ENCODE measurements at regions not wholly inside any gene's neighbourhood (a gene's known extent, or its start where the extent isn't known, plus 50 kb on each side); places are given as distances from the start of the nearest gene placed in this dataset.

DNA sequence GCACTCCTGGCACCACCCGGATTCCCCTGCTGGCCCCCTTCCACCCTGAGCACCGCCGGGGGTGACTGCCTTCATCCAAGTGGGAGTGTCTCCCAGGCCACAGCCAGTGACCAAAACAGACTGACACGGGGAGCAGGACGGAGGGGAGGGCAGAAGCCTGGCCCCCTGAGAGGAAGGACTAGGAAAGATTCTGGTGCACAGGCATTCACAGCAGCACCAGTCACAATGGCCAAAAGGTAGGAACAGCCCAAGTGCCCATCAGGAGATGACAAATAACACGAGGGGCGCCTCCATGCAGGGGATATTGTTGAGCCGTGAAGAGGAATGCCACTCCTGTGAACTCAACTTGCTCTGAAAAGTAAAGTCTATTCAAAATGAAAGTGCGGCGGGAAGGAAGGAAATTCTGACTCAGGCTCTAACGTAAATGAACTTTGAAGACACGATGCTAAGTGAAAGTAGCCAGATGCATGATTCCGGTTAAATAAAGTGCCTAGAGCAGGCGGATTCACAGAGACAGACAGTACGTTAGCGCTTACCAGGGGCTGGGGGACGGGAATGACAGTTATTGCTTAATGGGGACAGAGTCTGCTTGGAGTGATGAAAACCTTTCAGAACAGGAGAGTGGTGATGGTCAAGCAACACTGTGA lies 146.1 kb upstream of the NCOR2 start:
- peaks cover 21% of the 10 kb centered on the region for H3K4me1 Mint-ChIP-seq (ENCODE audit: low read depth)
- no peaks in the 10 kb centered on the region for H3K27me3 Mint-ChIP-seq
- H3K36me3 Mint-ChIP-seq, result no peaks in the 10 kb centered on the region
- H3K27ac Mint-ChIP-seq, result peak overlapping the region; percentile 91
- peak overlapping the region; percentile 74 for H3K4me3 Mint-ChIP-seq
- H3K9me3 Mint-ChIP-seq (ENCODE audit: low read depth), result no peaks in the 10 kb centered on the region

DNA sequence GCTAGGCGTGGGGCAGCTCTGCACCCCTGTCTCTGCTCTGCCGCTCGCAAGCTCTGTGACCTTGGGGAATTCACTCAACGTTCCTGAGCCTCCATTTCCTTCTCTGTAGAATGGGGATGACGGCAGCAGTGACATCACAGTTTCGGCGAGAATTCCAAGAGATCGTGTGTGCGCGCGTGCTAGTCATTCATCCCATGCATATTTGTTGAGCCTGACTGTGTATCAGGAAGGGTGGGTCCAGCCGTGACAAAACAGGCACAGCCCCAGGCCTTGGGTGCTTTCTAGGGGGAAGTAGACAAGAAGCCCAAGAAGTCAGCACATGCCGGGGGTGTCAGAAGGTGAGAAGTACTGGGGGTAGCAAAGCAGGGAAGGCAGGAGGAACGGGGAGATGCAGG lies 145.6 kb upstream of the NCOR2 start:
- Mint-ChIP-seq H3K27me3 (no peaks in the 10 kb centered on the region), H3K4me1 (ENCODE audit: low read depth) (peaks cover 21% of the 10 kb centered on the region), H3K36me3 (no peaks in the 10 kb centered on the region), H3K27ac (peak overlapping the region; percentile 91), H3K9me3 (ENCODE audit: low read depth) (no peaks in the 10 kb centered on the region), H3K4me3 (peak overlapping the region; percentile 74)

DNA sequence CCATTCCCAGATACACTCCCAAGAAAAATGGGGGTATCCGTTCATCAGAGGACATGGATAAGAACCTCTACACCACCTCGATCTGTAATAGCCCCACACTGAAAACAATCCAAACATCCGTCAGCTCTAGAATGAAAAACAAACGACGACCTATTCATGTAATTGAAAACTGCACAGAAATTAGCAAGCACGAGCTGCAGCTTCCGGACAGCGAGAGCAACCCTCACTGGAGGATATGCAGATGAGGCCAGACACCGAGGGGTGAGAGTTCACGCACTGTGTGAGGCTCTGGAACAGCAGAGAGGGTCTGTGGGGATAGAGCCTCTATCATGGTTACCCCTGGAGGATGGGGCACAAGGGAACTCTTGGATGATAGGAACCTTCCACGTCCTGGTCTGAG lies 143.9 kb upstream of the NCOR2 start:
- Mint-ChIP-seq H3K27ac (no peak overlapping the region), H3K36me3 (no peaks in the 10 kb centered on the region), H3K4me3 (no peak overlapping the region), H3K9me3 (ENCODE audit: low read depth) (no peaks in the 10 kb centered on the region), H3K4me1 (ENCODE audit: low read depth) (peaks cover 21% of the 10 kb centered on the region), H3K27me3 (no peaks in the 10 kb centered on the region)

DNA sequence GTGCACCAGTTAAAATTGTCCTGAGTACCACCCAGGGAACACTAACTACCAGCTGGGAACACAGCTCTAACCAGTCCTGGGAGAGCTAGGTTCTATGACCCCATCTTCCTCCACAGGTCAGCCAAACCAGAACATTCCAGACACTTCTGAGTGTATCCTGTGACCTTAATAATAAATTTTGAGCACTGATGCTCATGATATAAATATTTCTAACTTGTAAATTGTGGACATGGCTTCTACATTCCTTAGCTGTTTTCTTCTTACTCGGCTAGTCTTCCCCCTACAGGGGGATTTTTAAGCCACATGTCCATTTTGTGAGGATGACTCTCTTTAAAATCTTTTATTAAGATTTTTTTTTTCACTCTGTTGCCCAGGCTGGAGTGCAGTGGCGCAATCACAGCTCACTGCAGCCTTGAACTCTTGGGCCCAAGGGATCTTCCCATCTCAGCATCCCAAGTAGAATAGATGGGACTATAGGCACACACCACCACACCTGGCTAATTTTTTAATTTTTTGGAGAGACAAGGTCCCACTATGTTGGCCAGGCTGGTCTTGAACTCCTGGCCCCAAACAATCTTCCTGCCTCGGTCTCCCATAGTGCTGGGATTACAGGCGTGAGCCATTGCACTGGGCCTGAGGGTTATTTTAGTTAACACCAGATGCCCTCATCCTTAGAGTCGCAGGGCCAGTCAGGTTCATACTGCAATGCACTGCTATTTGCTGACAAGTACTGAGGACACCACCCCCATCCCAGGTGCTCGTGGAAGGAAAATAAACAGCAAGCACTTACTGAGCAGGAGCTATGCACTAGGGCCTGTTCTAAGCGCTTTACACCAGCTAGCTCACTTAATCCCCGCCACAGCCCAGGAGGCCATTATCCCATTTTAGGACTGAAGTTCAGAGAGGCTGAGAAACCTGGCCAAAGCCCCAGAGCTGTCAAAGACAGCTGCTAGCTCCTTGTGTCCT lies 142.6 kb upstream of the NCOR2 start:
- H3K36me3 Mint-ChIP-seq, result no peaks in the 10 kb centered on the region
- H3K4me1 Mint-ChIP-seq (ENCODE audit: low read depth), result peaks cover 20% of the 10 kb centered on the region
- H3K9me3 Mint-ChIP-seq (ENCODE audit: low read depth), result no peaks in the 10 kb centered on the region
- no peak overlapping the region for H3K27ac Mint-ChIP-seq
- H3K27me3 Mint-ChIP-seq, result no peaks in the 10 kb centered on the region
- H3K4me3 Mint-ChIP-seq, result no peak overlapping the region

DNA sequence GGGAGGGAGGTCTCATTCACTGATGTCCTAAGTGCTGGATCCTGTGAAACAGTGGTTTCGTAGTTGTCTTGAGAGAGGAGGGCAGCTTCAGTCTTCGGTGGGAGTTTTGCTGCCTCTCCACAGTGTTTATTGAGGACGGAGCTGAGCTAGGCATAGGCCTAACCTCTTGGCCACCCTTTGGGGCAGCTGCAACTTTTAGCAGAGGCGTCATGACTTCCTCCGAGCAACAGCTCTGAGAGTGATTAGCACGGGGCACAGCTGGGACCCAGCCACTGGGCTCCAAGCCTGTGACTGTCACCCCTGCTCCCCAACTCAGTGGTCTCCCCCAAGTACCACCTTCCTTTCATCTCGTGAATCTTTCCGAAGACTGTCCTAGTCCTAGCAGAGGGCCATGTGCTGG lies 139.9 kb upstream of the NCOR2 start:
- H3K27ac Mint-ChIP-seq, result no peak overlapping the region
- H3K9me3 Mint-ChIP-seq (ENCODE audit: low read depth), result no peaks in the 10 kb centered on the region
- no peaks in the 10 kb centered on the region for H3K4me1 Mint-ChIP-seq (ENCODE audit: low read depth)
- H3K4me3 Mint-ChIP-seq, result no peak overlapping the region
- H3K27me3 Mint-ChIP-seq, result no peaks in the 10 kb centered on the region
- no peaks in the 10 kb centered on the region for H3K36me3 Mint-ChIP-seq

DNA sequence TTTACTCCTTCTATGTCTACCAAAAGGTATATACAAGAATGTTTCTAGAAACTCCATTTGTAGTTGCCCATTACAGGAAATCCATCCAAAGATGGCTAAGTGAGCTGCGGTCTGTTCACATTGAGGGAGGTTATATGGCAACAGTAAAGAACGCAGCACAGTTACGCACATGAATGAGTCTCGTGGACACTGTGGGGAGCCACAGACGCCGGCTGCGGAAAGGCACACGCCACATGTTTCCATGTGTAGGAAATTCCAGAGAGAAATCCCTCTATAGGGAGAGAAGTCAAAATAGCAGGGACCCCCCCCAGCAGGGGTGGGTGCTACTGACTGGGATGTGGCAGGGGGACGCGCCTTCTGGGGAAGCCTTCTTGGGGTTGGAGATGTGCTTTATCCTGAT lies 139.0 kb upstream of the NCOR2 start:
- H3K27me3 Mint-ChIP-seq, result no peaks in the 10 kb centered on the region
- no peak overlapping the region for H3K4me3 Mint-ChIP-seq
- no peaks in the 10 kb centered on the region for H3K9me3 Mint-ChIP-seq (ENCODE audit: low read depth)
- no peaks in the 10 kb centered on the region for H3K36me3 Mint-ChIP-seq
- H3K27ac Mint-ChIP-seq, result no peak overlapping the region
- no peaks in the 10 kb centered on the region for H3K4me1 Mint-ChIP-seq (ENCODE audit: low read depth)

DNA sequence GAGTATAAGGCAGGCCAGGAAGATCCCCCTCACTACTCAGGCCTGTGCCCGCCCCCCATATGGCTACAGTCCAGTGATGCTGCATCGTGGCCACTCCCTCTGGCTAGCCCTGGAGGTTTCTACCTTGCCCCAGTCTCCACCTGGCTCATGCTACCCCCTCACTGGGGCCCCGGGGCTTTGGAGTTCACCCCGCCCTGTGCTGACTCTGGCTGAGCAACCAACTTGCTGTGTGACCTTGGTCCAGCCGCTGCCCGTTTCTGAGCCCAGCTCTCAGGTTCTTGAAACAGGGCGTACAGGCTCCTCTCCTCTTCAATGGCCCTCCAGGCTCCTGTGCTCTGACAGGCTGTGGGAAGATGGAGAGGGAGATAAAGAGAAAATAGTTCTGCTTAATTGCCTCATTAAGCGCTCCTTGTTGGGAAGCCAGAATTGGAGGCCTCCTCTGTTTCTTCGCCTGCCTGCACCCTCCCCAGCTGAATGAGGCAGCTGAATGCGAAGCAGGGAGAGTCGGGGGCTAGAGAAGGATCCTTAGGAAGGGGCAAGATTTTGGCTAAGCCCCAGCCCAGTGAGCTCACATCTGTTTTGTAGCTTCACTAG lies 138.2 kb upstream of the NCOR2 start:
- Mint-ChIP-seq H3K27ac (no peak overlapping the region), H3K4me1 (ENCODE audit: low read depth) (no peaks in the 10 kb centered on the region), H3K9me3 (ENCODE audit: low read depth) (no peaks in the 10 kb centered on the region), H3K36me3 (no peaks in the 10 kb centered on the region), H3K4me3 (no peak overlapping the region), H3K27me3 (no peaks in the 10 kb centered on the region)

DNA sequence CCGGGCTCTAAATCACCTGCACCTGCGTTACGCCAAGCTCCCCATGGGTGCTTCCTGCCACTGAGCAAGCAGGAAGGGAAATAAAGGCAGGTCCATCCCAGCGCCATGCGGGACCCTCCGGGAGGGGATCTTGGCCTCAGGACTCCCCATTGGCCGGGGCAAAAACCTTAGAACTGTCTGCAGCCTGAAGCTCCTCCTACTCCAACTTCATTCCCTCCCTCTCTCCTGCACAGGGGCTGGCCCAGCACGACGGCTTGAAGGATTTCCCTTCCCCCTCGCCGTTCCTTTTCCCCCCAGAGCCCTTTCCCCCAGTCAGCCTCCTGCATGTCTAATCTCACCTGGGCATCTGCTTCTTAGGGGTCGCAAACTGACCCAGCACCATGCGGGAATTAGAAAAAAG lies 137.2 kb upstream of the NCOR2 start:
- Mint-ChIP-seq H3K4me1 (ENCODE audit: low read depth) (no peaks in the 10 kb centered on the region), H3K36me3 (no peaks in the 10 kb centered on the region), H3K27ac (no peak overlapping the region), H3K27me3 (no peaks in the 10 kb centered on the region), H3K4me3 (no peak overlapping the region), H3K9me3 (ENCODE audit: low read depth) (no peaks in the 10 kb centered on the region)

DNA sequence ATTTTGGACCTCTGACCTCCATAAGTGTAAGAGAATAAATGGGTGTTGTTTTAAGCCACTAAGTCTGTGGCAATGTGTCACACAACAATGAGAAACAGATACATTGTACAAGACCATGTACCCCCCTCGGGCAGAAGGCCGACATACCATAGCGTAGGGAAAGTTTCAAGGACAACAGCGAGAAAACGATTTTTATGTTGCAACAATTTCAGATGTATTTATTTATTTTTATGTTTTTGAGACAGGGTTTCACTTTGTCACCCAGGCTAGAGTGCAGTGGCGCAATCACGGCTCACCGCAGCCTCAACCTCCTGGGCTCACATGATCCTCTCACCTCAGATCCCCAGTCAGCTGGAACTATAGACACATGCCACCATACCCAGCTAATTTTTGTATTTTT lies 136.4 kb upstream of the NCOR2 start:
- Mint-ChIP-seq H3K4me3 (no peak overlapping the region), H3K36me3 (no peaks in the 10 kb centered on the region), H3K27me3 (no peaks in the 10 kb centered on the region), H3K4me1 (ENCODE audit: low read depth) (no peaks in the 10 kb centered on the region), H3K9me3 (ENCODE audit: low read depth) (no peaks in the 10 kb centered on the region), H3K27ac (no peak overlapping the region)

DNA sequence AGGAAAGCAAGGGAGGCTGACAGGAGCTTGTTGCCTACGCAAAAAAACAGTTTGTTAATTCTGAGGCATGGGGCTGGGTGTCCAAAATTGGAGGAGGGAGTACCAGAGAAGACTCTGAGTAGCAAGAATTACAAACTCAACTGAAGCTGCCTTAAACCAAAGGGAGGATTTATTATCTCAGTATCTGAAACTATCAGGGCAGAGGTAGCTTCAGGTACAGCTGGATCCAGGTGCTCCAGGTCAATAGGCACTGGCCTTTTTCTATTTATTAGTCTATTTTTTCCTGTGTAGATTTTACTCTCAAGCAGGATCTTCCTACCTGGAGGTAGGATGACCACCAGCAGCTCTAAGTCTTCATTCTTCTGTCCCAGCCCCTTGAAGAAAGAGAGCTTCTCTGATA lies 135.3 kb upstream of the NCOR2 start:
- Mint-ChIP-seq H3K27ac (no peak overlapping the region), H3K9me3 (ENCODE audit: low read depth) (no peaks in the 10 kb centered on the region), H3K27me3 (no peaks in the 10 kb centered on the region), H3K36me3 (no peaks in the 10 kb centered on the region), H3K4me1 (ENCODE audit: low read depth) (no peaks in the 10 kb centered on the region), H3K4me3 (no peak overlapping the region)

DNA sequence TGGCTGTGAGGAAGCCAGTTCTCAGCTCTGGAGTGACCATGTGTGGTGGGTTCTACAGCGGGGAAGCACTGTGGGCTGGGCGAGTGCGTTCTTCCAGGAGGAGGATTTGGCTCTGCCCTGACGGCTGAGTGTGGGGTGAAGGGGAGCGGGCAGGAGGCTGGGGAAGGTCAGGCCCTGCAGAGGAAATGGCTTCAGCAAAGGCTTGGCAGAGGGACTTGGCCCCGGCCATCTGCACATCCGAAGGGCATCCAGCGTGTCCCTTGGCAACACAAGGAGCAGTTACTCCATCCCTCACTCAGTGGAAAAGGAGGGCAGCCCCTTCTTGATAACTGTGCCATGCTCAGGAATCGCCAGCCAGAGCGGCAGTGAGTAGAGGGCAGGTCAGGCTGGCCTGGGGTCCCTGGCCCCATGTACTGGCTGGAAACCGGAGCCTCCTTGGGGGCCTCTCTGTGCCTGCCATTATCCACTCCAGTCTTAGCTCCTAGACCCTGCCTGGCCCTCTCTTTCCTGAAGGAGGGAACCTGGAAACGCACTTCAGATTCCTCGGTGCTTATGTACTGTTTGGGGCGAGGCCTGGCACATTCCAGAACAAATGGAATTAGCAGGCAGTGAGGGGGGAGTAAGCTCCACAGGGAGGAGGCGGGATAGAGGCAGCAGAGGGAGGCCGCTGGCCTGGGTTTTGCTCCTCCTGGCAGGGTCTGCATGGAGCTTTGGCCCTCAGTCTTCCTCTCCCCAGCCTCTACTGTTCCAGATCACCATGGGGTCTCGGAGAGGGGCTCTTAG lies 133.6 kb upstream of the NCOR2 start:
- Mint-ChIP-seq H3K27ac (no peak overlapping the region), H3K9me3 (ENCODE audit: low read depth) (no peaks in the 10 kb centered on the region), H3K36me3 (no peaks in the 10 kb centered on the region), H3K4me3 (no peak overlapping the region), H3K27me3 (no peaks in the 10 kb centered on the region), H3K4me1 (ENCODE audit: low read depth) (no peaks in the 10 kb centered on the region)

DNA sequence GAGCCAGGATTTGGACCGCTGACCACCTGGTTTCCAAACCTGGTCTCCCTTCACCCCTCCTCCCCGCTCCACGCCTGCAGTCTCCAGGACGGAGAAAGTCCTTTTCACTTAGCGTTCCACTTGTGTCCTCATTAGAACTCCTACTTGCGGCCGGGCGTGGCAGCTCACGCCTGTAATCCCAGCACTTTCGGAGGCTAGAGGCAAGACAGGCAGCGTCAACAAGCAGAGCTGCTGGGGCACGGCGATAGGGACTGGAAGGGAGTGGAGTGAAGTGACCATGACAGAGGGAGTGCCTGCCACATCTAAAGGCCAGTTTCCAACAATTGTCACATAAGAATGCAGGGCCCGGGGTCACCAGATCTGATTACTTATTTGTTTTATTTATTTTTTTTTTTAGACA lies 132.5 kb upstream of the NCOR2 start:
- H3K9me3 Mint-ChIP-seq (ENCODE audit: low read depth), result no peaks in the 10 kb centered on the region
- H3K4me3 Mint-ChIP-seq, result no peak overlapping the region
- H3K27me3 Mint-ChIP-seq, result no peaks in the 10 kb centered on the region
- H3K36me3 Mint-ChIP-seq, result no peaks in the 10 kb centered on the region
- no peak overlapping the region for H3K27ac Mint-ChIP-seq
- H3K4me1 Mint-ChIP-seq (ENCODE audit: low read depth), result peaks cover 3% of the 10 kb centered on the region

DNA sequence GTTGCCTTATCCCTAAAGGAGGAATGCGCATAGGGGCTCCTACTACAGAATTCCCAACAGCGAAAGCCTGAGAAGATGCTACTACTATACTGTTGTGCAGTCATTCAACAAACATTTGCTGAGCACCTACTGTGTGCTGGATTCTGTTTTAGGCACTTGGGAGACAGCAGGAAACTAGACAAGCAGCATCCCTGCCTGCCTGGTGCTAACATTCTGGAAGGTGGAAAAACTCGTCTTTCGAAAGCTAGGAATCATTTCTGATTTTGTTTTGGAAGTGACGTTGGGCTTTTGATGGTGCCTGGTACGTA lies 131.5 kb upstream of the NCOR2 start:
- no peaks in the 10 kb centered on the region for H3K9me3 Mint-ChIP-seq (ENCODE audit: low read depth)
- no peak overlapping the region for H3K27ac Mint-ChIP-seq
- H3K27me3 Mint-ChIP-seq, result no peaks in the 10 kb centered on the region
- no peak overlapping the region for H3K4me3 Mint-ChIP-seq
- H3K36me3 Mint-ChIP-seq, result no peaks in the 10 kb centered on the region
- peaks cover 11% of the 10 kb centered on the region for H3K4me1 Mint-ChIP-seq (ENCODE audit: low read depth)

DNA sequence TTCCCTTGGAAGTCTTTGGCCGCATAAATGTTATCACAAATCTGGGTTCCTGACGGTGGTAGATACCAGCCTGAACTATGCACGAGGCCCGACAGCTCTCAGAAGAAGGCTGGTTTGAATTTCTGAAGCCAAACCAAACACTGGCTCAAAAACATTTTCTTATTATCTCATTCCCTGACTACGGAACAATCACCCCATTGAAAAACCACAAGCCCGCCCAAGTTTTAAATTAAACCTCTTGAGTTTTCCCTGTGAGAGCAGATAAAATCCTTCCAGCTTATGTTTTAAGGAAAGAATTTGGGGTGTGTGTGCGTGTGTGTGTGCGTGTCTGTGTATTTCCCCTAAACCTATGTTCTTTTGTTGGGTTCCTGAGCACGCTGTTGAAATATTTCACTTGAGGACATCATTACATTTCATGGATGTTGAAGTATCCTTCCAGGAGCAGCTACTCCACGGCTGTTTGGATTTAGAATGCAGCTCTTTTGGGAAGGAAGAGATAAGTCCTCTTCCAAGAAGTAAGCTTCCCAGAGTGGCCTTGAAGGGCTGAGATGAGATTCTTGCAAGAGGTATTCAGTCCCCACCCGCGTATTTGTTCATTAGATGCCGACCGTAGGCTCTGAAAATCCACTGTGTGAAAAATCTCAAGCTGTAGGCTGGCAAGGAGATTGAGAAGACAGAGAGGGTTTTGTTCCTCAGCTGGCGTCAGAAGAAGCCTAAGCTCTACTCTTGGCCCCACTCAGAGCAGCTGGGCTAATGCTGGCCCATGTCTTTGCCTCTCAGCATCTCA lies 131.0 kb upstream of the NCOR2 start:
- H3K27me3 Mint-ChIP-seq, result no peaks in the 10 kb centered on the region

More for the DNA sequence above, 131.0 kb upstream of the NCOR2 start:
- Mint-ChIP-seq H3K4me1 (ENCODE audit: low read depth) (peaks cover 12% of the 10 kb centered on the region), H3K9me3 (ENCODE audit: low read depth) (no peaks in the 10 kb centered on the region), H3K27ac (no peak overlapping the region), H3K4me3 (no peak overlapping the region), H3K36me3 (no peaks in the 10 kb centered on the region)
